Fibroblast of skin of back (primary cell): ENCODE measurements at regions not wholly inside any gene's neighbourhood (a gene's known extent, or its start where the extent isn't known, plus 50 kb on each side); places are given as distances from the start of the nearest gene placed in this dataset.
A peak's percentile ranks its signal among the peaks of the same experiment; 100 is the strongest.
"Not testable (repeated sequence)": the region's sequence is repeated elsewhere in the genome, so short reads cannot be mapped to it uniquely, and the experiment has no call there.

ENCODE experiments used
- DNase-seq: peaks from one replicate; pipeline ENCODE4 v3.0.0-alpha.2; 2013

GRCh38 chr4:131098976-131099375 lies 2003.0 kb downstream of the C4orf33 start:
- DNase-seq: no peak

GRCh38 chr4:131113273-131113672 lies 2017.3 kb downstream of the C4orf33 start:
- DNase-seq: no peak

- no peak for DNase-seq
These were observed 2017.8 kb downstream of the C4orf33 start for GRCh38 chr4:131113704-131114103.

GRCh38 chr4:131119661-131120060 lies 2023.7 kb downstream of the C4orf33 start:
- no peak for DNase-seq

GRCh38 chr4:131137196-131137595 lies 2011.9 kb upstream of the PCDH10 start:
- no peak for DNase-seq

GRCh38 chr4:131159261-131159660 lies 1989.8 kb upstream of the PCDH10 start:
- DNase-seq: no peak

GRCh38 chr4:131192318-131192717 lies 1956.8 kb upstream of the PCDH10 start:
- DNase-seq: no peak

- no peak for DNase-seq
These were observed 1941.5 kb upstream of the PCDH10 start for GRCh38 chr4:131207589-131207988.

GRCh38 chr4:131248314-131248713 lies 1900.8 kb upstream of the PCDH10 start:
- no peak for DNase-seq

GRCh38 chr4:131251321-131251720 lies 1897.8 kb upstream of the PCDH10 start:
- DNase-seq: no peak

- no peak for DNase-seq
These were observed 1891.9 kb upstream of the PCDH10 start for GRCh38 chr4:131257241-131257640.

GRCh38 chr4:131258361-131258760 lies 1890.7 kb upstream of the PCDH10 start:
- no peak for DNase-seq

- DNase-seq: no peak
These were observed 1860.7 kb upstream of the PCDH10 start for GRCh38 chr4:131288441-131288840.

- DNase-seq: no peak
These were observed 1852.9 kb upstream of the PCDH10 start for GRCh38 chr4:131296192-131296591.

- DNase-seq: no peak
These were observed 1847.0 kb upstream of the PCDH10 start for GRCh38 chr4:131302108-131302507.

GRCh38 chr4:131304686-131305085 lies 1844.4 kb upstream of the PCDH10 start:
- peak; percentile 3 for DNase-seq

GRCh38 chr4:131309628-131310027 lies 1839.5 kb upstream of the PCDH10 start:
- DNase-seq: no peak

- DNase-seq: no peak
These were observed 1833.0 kb upstream of the PCDH10 start for GRCh38 chr4:131316086-131316485.

GRCh38 chr4:131337936-131338335 lies 1811.2 kb upstream of the PCDH10 start:
- no peak for DNase-seq

GRCh38 chr4:131339137-131339536 lies 1810.0 kb upstream of the PCDH10 start:
- DNase-seq: no peak

- DNase-seq: no peak
These were observed 1804.3 kb upstream of the PCDH10 start for GRCh38 chr4:131344761-131345160.

GRCh38 chr4:131347816-131348215 lies 1801.3 kb upstream of the PCDH10 start:
- DNase-seq: no peak

GRCh38 chr4:131348263-131348662 lies 1800.8 kb upstream of the PCDH10 start:
- DNase-seq: no peak

GRCh38 chr4:131352371-131352770 lies 1796.7 kb upstream of the PCDH10 start:
- not testable (repeated sequence) for DNase-seq

- no peak for DNase-seq
These were observed 1782.4 kb upstream of the PCDH10 start for GRCh38 chr4:131366714-131367113.

- DNase-seq: no peak
These were observed 1781.7 kb upstream of the PCDH10 start for GRCh38 chr4:131367441-131367840.
